ENCODE measurements at regions not wholly inside any gene's neighbourhood (a gene's known extent, or its start where the extent isn't known, plus 50 kb on each side); places are given as distances from the start of the nearest gene placed in this dataset.
"Not testable (repeated sequence)": the region's sequence is repeated elsewhere in the genome, so short reads cannot be mapped to it uniquely, and the experiment has no call there.

DNA sequence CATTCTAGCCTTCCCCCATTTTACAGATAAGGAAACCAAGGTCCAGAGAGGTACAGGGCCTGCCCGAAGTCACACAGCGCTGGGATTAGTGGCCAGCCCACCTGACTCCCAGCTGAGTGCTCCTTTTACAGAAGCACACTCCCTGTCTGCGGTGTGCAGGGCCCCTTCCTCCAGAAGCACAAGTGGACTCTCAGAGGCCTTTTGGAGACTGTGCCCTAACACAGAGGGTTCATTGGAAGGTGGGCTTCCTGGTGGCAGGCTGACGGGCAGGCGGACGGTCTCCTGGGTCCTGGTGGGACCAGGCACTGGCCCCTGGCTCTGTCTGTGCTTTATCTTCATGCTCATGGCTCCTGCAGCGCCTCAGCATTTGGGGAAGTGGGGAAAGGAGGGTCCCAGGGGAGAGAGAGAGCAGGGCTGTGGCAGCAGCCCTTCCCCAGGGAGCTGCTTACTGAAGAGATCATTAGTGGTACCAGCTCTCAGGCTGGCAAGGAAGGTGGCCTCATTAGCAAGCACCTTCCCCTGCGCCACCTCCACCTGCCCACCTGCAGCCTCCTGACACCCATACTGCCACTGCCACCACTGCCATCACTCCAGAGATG lies 83.1 kb upstream of the GOLGA6L4 start:
- not testable (repeated sequence) for DNase-seq

- not testable (repeated sequence) for DNase-seq
Measured at GRCh38 chr15:84153655-84154140, 81.9 kb upstream of the GOLGA6L4 start.

DNA sequence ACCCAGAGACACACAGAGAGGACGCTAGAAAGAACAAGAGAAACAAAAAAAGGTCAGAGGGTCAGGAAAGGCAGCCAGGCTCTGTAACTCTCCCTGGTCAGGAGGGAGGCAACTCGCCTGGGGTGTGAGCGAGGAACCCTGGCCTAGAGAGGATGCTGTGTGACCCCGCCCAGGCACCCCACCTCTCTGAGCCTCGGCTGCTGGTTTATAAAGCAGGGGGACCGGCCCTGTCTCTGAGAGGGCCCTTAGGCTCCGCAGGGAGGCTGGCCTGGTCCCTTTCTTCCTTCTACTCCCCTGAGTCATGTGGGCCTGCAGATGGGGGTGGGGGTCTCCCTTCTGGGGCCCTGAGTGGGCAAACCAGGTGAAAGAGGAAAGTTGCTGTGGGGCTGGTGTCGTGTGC lies 81.3 kb upstream of the GOLGA6L4 start:
- DNase-seq = not testable (repeated sequence)

GRCh38 chr15:84154787-84155186 lies 80.8 kb upstream of the GOLGA6L4 start:
- DNase-seq = not testable (repeated sequence)

GRCh38 chr15:84155792-84156587 lies 79.6 kb upstream of the GOLGA6L4 start:
- DNase-seq = not testable (repeated sequence)

DNA sequence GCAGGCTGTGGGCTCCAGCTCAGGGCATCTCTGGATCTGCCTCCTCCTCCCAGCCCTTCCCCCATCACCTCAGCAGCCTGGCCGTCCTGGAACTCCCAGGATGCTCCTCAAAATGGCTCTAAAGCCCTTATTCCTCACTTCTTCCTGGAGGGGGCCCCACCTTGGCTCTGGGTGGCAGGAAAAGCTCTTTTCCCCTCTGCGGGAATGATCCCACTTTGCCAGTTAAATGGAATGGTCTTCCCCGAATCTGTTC lies 79.1 kb upstream of the GOLGA6L4 start:
- not testable (repeated sequence) for DNase-seq

DNA sequence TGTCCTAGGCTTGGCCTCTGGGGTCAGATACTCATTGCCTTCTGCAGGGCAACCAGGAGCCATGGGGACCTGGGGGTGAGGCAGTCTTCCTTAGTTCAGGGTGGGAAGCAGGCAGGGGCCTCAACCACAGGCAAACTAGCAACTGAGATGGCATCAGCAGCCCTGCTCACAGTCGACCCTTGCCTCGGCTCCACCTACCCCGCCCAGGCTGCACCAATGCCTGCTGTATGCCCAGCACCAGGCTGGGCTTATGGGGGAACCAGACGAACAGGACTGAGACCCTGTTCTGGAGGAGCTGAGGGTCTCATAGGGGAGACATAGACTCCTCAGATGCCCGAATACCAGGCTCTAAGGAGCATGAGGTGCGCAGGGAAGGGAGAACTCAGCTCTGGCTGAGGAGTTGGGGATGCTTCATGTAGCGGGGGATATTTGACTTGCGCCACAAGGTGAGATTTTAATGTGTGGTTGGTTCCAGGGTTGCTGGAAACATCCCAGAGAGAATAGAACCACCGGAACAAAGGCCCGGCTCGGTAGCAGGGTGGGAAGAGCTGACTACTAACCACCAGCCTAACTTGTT lies 78.4 kb upstream of the GOLGA6L4 start:
- not testable (repeated sequence) for DNase-seq

DNA sequence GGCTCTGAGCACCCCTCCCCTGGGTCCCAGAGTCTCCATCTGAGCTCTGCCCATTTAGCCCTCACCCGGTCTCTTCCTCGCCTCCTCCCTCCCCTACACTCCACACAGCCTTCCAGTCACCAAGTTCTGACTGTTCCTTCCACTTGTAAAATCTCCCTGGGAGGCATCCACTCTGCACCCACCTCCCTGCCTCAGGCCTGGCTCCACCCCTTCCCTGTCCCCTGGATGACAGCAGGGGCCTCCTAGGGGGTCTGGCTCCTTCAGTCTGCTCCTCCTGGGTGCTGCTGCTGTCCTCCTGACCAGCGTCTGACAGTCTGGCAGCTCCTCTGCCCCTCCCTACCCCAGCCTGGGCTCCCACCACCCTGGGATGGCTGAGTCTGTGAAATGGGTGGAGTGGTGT lies 77.7 kb upstream of the GOLGA6L4 start:
- not testable (repeated sequence) for DNase-seq

- DNase-seq = not testable (repeated sequence)
Measured at GRCh38 chr15:84159346-84160269, 76.0 kb upstream of the GOLGA6L4 start.

- DNase-seq = not testable (repeated sequence)
Measured at GRCh38 chr15:84164423-84165292, 70.9 kb upstream of the GOLGA6L4 start.

DNA sequence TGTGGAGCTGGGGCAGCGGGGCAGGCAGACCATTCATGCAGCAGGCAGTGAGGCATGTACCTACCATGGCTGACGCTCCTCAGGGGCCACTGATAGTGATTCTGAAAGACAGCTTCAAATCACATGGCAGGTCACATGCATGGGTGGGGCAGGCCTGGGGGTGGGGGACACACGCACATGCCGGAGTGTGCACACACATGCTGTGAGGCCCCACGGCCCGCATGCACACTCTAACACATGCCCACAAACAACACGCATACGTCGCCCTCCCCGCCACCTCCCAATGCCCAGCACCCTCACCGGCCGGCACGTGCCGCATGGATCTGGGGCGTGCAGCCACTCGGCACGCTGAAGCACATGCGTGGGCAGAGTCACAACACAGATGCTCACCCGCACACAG lies 65.5 kb upstream of the GOLGA6L4 start:
- not testable (repeated sequence) for DNase-seq

GRCh38 chr15:84173231-84173610 lies 62.4 kb upstream of the GOLGA6L4 start:
- not testable (repeated sequence) for DNase-seq

All from skin of body (tissue), 1 donor.